ENCODE measurements at regions not wholly inside any gene's neighbourhood (a gene's known extent, or its start where the extent isn't known, plus 50 kb on each side); places are given as distances from the start of the nearest gene placed in this dataset.

GRCh38 chr10:84943541-84943940 is 615.2 kb downstream of the CCSER2 start:
- no peaks in the 10 kb centered on the region for H3K36me3 Mint-ChIP-seq
- no peak for DNase-seq (ENCODE audit: low spot score in 2 of 2, unreplicated experiment in 2 of 2)
- no peaks in the 10 kb centered on the region for H3K4me1 Mint-ChIP-seq
- H3K9me3 Mint-ChIP-seq, result no peaks in the 10 kb centered on the region
- peaks cover 28% of the 10 kb centered on the region for H3K27me3 Mint-ChIP-seq (ENCODE audit: low read depth)
- H3K4me3 Mint-ChIP-seq, result no peak overlapping the region
- H3K27ac Mint-ChIP-seq, result no peak overlapping the region
- TF ChIP-seq, protein P1, sequence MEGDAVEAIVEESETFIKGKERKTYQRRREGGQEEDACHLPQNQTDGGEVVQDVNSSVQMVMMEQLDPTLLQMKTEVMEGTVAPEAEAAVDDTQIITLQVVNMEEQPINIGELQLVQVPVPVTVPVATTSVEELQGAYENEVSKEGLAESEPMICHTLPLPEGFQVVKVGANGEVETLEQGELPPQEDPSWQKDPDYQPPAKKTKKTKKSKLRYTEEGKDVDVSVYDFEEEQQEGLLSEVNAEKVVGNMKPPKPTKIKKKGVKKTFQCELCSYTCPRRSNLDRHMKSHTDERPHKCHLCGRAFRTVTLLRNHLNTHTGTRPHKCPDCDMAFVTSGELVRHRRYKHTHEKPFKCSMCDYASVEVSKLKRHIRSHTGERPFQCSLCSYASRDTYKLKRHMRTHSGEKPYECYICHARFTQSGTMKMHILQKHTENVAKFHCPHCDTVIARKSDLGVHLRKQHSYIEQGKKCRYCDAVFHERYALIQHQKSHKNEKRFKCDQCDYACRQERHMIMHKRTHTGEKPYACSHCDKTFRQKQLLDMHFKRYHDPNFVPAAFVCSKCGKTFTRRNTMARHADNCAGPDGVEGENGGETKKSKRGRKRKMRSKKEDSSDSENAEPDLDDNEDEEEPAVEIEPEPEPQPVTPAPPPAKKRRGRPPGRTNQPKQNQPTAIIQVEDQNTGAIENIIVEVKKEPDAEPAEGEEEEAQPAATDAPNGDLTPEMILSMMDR (IDR thresholded peaks at IDR 0.05; ENCODE audit: unreplicated experiment), result no peak

DNA sequence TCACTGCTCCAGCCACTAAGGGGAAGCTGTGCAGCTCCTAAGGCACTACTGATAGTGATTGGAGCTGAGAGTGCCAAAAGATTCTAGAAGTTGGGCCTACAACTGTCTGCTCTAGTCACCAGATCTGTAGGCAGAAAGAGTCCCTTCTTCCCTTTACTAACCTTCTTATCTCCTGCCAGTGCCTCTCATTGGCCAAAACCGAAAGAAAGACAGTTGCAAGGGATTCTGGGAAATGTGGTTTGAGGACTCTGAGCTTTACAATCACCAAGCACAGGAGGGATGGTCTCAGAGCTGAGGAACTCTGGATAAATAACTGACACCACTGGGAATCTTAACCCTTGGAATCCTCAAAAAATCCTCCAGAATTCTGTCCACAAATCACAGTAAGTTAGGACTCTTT is 615.8 kb downstream of the CCSER2 start:
- H3K4me1 Mint-ChIP-seq, result no peaks in the 10 kb centered on the region
- H3K36me3 Mint-ChIP-seq, result no peaks in the 10 kb centered on the region
- no peak for DNase-seq (ENCODE audit: low spot score in 2 of 2, unreplicated experiment in 2 of 2)
- peaks cover 28% of the 10 kb centered on the region for H3K27me3 Mint-ChIP-seq (ENCODE audit: low read depth)
- TF ChIP-seq, protein P1 (IDR thresholded peaks at IDR 0.05; ENCODE audit: unreplicated experiment), result no peak
- no peaks in the 10 kb centered on the region for H3K9me3 Mint-ChIP-seq
- no peak overlapping the region for H3K4me3 Mint-ChIP-seq
- H3K27ac Mint-ChIP-seq, result no peak overlapping the region

DNA sequence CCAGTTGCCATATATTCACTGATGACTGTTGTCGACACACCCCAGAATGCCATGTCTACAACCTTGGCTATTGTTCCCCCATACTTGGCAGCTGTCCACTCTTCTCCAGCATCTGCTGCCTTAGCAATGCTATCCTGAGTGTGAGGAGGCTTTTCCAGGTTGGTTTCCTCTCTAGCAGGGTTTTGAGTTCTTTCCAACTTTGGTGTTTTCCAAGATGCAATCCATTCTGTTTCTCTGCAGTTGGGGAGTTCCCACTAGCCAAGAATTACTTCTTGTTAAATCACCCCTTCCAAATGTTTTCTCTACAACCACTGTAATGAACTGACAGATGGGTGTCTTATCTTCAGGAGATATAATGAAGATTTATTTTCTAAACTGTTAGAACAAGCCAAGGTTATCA is 617.4 kb downstream of the CCSER2 start:
- Mint-ChIP-seq H3K4me1 (no peaks in the 10 kb centered on the region), H3K36me3 (no peaks in the 10 kb centered on the region), H3K9me3 (no peaks in the 10 kb centered on the region), H3K4me3 (no peak overlapping the region), H3K27me3 (ENCODE audit: low read depth) (peaks cover 18% of the 10 kb centered on the region), H3K27ac (no peak overlapping the region)
- TF ChIP-seq, protein P1 (IDR thresholded peaks at IDR 0.05; ENCODE audit: unreplicated experiment), result no peak
- no peak for DNase-seq (ENCODE audit: low spot score in 2 of 2, unreplicated experiment in 2 of 2)

GRCh38 chr10:84946904-84947303 is 618.5 kb downstream of the CCSER2 start:
- Mint-ChIP-seq H3K4me1 (peaks cover 8% of the 10 kb centered on the region), H3K36me3 (no peaks in the 10 kb centered on the region), H3K27me3 (ENCODE audit: low read depth) (peaks cover 14% of the 10 kb centered on the region), H3K4me3 (no peak overlapping the region), H3K9me3 (no peaks in the 10 kb centered on the region), H3K27ac (no peak overlapping the region)
- TF ChIP-seq, protein P1 (IDR thresholded peaks at IDR 0.05; ENCODE audit: unreplicated experiment), result no peak
- DNase-seq (ENCODE audit: low spot score in 2 of 2, unreplicated experiment in 2 of 2), result no peak

DNA sequence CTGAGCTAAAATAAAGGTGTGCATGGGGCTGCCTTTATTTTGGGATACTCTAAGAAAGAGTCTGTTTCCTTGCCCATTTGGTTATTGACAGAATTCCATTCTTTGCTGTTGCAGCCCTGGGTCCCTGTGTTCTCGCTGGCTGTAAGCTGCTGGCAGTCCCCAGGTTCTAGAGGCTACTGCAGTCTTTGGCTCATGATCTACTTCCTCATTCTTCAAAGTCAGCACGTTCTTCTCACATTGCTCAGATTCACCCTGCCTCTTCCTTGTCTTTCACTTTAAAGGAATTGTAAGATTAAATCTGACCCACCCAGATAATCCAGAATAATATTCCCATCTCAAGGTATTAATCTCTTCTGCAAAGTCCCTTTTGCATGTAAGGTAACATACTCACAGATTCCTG is 620.3 kb downstream of the CCSER2 start:
- no peaks in the 10 kb centered on the region for H3K36me3 Mint-ChIP-seq
- TF ChIP-seq, protein P1 (IDR thresholded peaks at IDR 0.05; ENCODE audit: unreplicated experiment), result no peak
- no peak overlapping the region for H3K27ac Mint-ChIP-seq
- H3K9me3 Mint-ChIP-seq, result no peaks in the 10 kb centered on the region
- peaks cover 9% of the 10 kb centered on the region for H3K27me3 Mint-ChIP-seq (ENCODE audit: low read depth)
- H3K4me1 Mint-ChIP-seq, result peaks cover 8% of the 10 kb centered on the region
- DNase-seq (ENCODE audit: low spot score in 2 of 2, unreplicated experiment in 2 of 2), result no peak
- no peak overlapping the region for H3K4me3 Mint-ChIP-seq

DNA sequence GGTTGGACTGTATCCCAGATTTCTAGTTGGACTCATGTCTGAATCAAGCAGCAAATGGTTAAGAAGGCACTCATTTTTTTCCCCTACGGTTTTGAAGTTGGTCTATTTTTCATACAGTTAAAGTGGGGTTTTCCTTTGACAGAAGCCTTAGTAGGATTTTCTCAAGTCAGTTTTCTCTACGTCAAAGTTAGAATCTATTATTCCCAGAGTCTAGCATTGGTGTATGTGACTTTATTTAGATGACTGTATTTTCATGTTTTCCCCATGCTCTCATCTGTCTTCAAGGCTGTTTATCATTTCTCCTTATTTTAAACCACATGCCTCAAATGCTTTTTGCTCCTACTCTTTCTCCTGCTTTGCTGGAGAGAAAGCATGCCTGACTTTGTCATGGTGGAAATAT is 623.2 kb downstream of the CCSER2 start:
- Mint-ChIP-seq H3K4me1 (peaks cover 8% of the 10 kb centered on the region), H3K27ac (no peak overlapping the region), H3K36me3 (no peaks in the 10 kb centered on the region), H3K9me3 (no peaks in the 10 kb centered on the region), H3K4me3 (no peak overlapping the region), H3K27me3 (ENCODE audit: low read depth) (peaks cover 7% of the 10 kb centered on the region)
- TF ChIP-seq, protein P1 (IDR thresholded peaks at IDR 0.05; ENCODE audit: unreplicated experiment), result no peak
- no peak for DNase-seq (ENCODE audit: low spot score in 2 of 2, unreplicated experiment in 2 of 2)

All from mesothelial cell of epicardium (in vitro differentiated cells).